Activated CD4-positive, alpha-beta T cell treated with anti-CD3 and anti-CD28 coated beads, Interleukin-2, amount 50 U/mL, for 48 hours (primary cell): ENCODE measurements at regions not wholly inside any gene's neighbourhood (a gene's known extent, or its start where the extent isn't known, plus 50 kb on each side); places are given as distances from the start of the nearest gene placed in this dataset.
"Not testable (repeated sequence)": the region's sequence is repeated elsewhere in the genome, so short reads cannot be mapped to it uniquely, and the experiment has no call there.

ENCODE experiments used
- DNase-seq, 2 experiments: peaks; one replicate each; pipeline ENCODE4 v3.0.0-alpha.2; 2020

GRCh38 chr6:144360401-144360800 is 75.3 kb downstream of the UTRN start:
- DNase-seq: no peak

- DNase-seq: no peak
These were observed 75.9 kb downstream of the UTRN start for GRCh38 chr6:144361016-144361415.

GRCh38 chr6:144362042-144363018 is 77.2 kb downstream of the UTRN start:
- no peak for DNase-seq

GRCh38 chr6:144364208-144364720 is 79.1 kb downstream of the UTRN start:
- DNase-seq: no peak

- DNase-seq: no peak
These were observed 79.6 kb downstream of the UTRN start for GRCh38 chr6:144364782-144365181.

- no peak for DNase-seq
These were observed 80.1 kb downstream of the UTRN start for GRCh38 chr6:144365271-144365670.

- not testable (repeated sequence) for DNase-seq
These were observed 84.6 kb downstream of the UTRN start for GRCh38 chr6:144369696-144370095.

GRCh38 chr6:144372116-144372515 is 87.0 kb downstream of the UTRN start:
- DNase-seq: no peak

- no peak for DNase-seq
These were observed 87.8 kb downstream of the UTRN start for GRCh38 chr6:144372611-144373594.

GRCh38 chr6:144374525-144374924 is 89.4 kb downstream of the UTRN start:
- DNase-seq: not testable (repeated sequence)

- DNase-seq: no peak
These were observed 92.6 kb downstream of the UTRN start for GRCh38 chr6:144377586-144378210.

- DNase-seq: no peak
These were observed 93.3 kb downstream of the UTRN start for GRCh38 chr6:144378437-144378836.

- DNase-seq: no peak
These were observed 94.2 kb downstream of the UTRN start for GRCh38 chr6:144379356-144379755.

GRCh38 chr6:144381499-144381898 is 96.4 kb downstream of the UTRN start:
- not testable (repeated sequence) for DNase-seq

- no peak for DNase-seq
These were observed 98.2 kb downstream of the UTRN start for GRCh38 chr6:144383336-144383735.

GRCh38 chr6:144384427-144384826 is 99.3 kb downstream of the UTRN start:
- DNase-seq: no peak

GRCh38 chr6:144389474-144389873 is 104.3 kb downstream of the UTRN start:
- DNase-seq: not testable (repeated sequence)

GRCh38 chr6:144390202-144390601 is 105.1 kb downstream of the UTRN start:
- no peak for DNase-seq

- DNase-seq: no peak
These were observed 105.8 kb downstream of the UTRN start for GRCh38 chr6:144390886-144391285.

GRCh38 chr6:144392536-144392935 is 107.4 kb downstream of the UTRN start:
- DNase-seq: no peak

GRCh38 chr6:144394210-144394609 is 109.1 kb downstream of the UTRN start:
- no peak for DNase-seq

- no peak for DNase-seq
These were observed 109.9 kb downstream of the UTRN start for GRCh38 chr6:144395014-144395413.

- DNase-seq: no peak
These were observed 110.7 kb downstream of the UTRN start for GRCh38 chr6:144395826-144396225.
